ENCODE measurements at regions not wholly inside any gene's neighbourhood (a gene's known extent, or its start where the extent isn't known, plus 50 kb on each side); places are given as distances from the start of the nearest gene placed in this dataset.

DNA sequence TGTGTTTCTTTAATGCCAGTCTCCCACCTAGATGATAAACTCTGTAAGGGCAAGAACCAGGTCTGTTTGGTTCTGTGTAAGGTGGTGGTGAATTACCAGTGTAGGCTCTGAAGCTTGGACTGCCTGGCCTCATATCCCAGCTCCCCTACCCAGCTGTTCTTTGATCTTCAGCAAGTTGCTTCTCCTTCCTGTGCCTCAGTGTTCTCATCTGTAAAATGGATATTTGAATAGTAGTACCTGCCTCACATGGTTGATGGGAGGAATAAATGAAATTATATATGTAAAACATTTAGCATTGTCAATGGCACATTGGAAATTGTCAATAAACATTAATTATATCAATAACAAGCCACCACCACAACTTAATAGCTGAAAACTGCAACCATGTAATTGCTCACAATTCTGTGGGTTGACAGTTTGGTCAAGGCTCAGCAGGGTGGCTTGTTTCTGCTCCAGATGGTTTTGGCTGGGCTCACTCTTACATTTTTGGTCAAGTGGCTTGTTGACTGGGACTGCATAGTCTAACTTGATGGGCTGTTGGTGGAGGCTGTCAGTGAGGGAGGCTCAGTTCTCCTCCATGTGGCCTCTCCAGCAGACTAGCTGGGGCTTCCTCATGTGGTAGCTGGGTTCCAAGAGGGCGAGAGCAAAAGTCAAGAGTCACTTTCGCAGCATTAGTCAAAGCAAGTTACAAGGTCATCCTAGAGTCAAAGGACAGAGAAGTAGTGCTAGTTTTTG is 84.5 kb upstream of the DUSP5 start:
- H3K4me2 ChIP-seq (ENCODE audit: low read length), result no peak overlapping the region
- H3K27me3 ChIP-seq (ENCODE audit: insufficient read depth, low read depth, low read length), result no peaks in the 10 kb centered on the region
- no peaks in the 10 kb centered on the region for H3K79me2 ChIP-seq (replicated peaks; ENCODE audit: insufficient read depth, low read length)
- TF ChIP-seq EZH2 (IDR thresholded peaks at IDR 0.05; ENCODE audit: borderline replicate concordance, insufficient read depth, low read length, poor library complexity, severe bottlenecking), result no peak
- TF ChIP-seq, protein P1, sequence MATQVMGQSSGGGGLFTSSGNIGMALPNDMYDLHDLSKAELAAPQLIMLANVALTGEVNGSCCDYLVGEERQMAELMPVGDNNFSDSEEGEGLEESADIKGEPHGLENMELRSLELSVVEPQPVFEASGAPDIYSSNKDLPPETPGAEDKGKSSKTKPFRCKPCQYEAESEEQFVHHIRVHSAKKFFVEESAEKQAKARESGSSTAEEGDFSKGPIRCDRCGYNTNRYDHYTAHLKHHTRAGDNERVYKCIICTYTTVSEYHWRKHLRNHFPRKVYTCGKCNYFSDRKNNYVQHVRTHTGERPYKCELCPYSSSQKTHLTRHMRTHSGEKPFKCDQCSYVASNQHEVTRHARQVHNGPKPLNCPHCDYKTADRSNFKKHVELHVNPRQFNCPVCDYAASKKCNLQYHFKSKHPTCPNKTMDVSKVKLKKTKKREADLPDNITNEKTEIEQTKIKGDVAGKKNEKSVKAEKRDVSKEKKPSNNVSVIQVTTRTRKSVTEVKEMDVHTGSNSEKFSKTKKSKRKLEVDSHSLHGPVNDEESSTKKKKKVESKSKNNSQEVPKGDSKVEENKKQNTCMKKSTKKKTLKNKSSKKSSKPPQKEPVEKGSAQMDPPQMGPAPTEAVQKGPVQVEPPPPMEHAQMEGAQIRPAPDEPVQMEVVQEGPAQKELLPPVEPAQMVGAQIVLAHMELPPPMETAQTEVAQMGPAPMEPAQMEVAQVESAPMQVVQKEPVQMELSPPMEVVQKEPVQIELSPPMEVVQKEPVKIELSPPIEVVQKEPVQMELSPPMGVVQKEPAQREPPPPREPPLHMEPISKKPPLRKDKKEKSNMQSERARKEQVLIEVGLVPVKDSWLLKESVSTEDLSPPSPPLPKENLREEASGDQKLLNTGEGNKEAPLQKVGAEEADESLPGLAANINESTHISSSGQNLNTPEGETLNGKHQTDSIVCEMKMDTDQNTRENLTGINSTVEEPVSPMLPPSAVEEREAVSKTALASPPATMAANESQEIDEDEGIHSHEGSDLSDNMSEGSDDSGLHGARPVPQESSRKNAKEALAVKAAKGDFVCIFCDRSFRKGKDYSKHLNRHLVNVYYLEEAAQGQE (IDR thresholded peaks at IDR 0.05; ENCODE audit: borderline replicate concordance), result no peak
- TF ChIP-seq SMC3 (conservative IDR thresholded peaks at IDR 0.05; ENCODE audit: poor library complexity), result no peak
- TF ChIP-seq, protein P2, sequence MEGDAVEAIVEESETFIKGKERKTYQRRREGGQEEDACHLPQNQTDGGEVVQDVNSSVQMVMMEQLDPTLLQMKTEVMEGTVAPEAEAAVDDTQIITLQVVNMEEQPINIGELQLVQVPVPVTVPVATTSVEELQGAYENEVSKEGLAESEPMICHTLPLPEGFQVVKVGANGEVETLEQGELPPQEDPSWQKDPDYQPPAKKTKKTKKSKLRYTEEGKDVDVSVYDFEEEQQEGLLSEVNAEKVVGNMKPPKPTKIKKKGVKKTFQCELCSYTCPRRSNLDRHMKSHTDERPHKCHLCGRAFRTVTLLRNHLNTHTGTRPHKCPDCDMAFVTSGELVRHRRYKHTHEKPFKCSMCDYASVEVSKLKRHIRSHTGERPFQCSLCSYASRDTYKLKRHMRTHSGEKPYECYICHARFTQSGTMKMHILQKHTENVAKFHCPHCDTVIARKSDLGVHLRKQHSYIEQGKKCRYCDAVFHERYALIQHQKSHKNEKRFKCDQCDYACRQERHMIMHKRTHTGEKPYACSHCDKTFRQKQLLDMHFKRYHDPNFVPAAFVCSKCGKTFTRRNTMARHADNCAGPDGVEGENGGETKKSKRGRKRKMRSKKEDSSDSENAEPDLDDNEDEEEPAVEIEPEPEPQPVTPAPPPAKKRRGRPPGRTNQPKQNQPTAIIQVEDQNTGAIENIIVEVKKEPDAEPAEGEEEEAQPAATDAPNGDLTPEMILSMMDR (IDR thresholded peaks at IDR 0.05; ENCODE audit: poor library complexity, severe bottlenecking), result no peak
- no peaks in the 10 kb centered on the region for H3K36me3 ChIP-seq (ENCODE audit: insufficient read depth, low read length)
- no peak overlapping the region for H2AFZ ChIP-seq (ENCODE audit: low read depth, low read length)
- no peaks in the 10 kb centered on the region for H4K20me1 ChIP-seq (ENCODE audit: insufficient read depth)
- H3K9me3 ChIP-seq (ENCODE audit: low read length), result no peaks in the 10 kb centered on the region
- H3F3A ChIP-seq (ENCODE audit: insufficient read depth, low read length, poor library complexity, severe bottlenecking), result no peaks in the 10 kb centered on the region
- no peak overlapping the region for H3K27ac ChIP-seq (ENCODE audit: low read length)
- no peak overlapping the region for H3K4me3 ChIP-seq (ENCODE audit: low read length)
- no peaks in the 10 kb centered on the region for H3K9me2 ChIP-seq (ENCODE audit: insufficient read depth, low read length)
- no peak overlapping the region for H3K9ac ChIP-seq (ENCODE audit: low read length)

DNA sequence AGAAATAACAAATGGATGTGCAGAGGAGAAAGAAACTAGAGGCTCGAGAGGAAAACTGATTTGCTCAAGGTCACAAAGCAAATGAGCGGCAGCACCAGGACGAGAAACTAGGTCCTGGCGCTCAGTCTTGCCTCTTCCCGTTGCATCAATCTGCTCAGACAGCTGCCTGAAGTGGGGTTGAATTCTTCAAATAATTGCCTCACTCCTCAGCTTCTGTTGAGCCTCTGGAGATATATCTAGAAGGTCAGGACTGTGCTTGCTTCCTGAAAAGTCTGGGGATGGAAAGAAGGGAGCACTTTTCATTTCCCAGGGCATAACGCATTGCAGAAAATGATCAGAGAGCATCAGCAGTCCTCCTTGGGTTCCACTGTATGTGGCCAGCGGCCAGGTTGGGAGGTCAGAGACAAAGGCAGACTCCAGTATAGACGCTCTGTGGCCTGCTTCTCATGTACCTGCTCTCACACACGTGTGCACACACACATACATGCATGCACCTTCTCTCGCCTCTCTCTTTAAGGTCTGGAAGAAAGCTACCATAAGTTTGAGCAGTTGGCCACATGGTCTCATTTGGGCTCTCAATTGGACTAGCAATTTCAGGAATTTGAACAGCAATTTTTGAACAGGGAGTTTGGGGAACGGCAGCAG is 83.7 kb upstream of the DUSP5 start:
- Histone ChIP-seq H3K27ac (ENCODE audit: low read length) (no peak overlapping the region), H3K9me3 (ENCODE audit: low read length) (no peaks in the 10 kb centered on the region), H3K27me3 (ENCODE audit: insufficient read depth, low read depth, low read length) (no peaks in the 10 kb centered on the region), H2AFZ (ENCODE audit: low read depth, low read length) (no peak overlapping the region), H3F3A (ENCODE audit: insufficient read depth, low read length, poor library complexity, severe bottlenecking) (no peaks in the 10 kb centered on the region), H3K9me2 (ENCODE audit: insufficient read depth, low read length) (no peaks in the 10 kb centered on the region), H3K4me3 (ENCODE audit: low read length) (no peak overlapping the region), H3K4me2 (ENCODE audit: low read length) (no peak overlapping the region), H3K9ac (ENCODE audit: low read length) (no peak overlapping the region), H3K36me3 (ENCODE audit: insufficient read depth, low read length) (no peaks in the 10 kb centered on the region), H3K79me2 (replicated peaks; ENCODE audit: insufficient read depth, low read length) (no peaks in the 10 kb centered on the region), H4K20me1 (ENCODE audit: insufficient read depth) (no peaks in the 10 kb centered on the region)
- TF ChIP-seq, protein P1 (IDR thresholded peaks at IDR 0.05; ENCODE audit: borderline replicate concordance), result no peak
- no peak for TF ChIP-seq POLR2AphosphoS5 (IDR thresholded peaks at IDR 0.05)
- TF ChIP-seq TAF1 (IDR thresholded peaks at IDR 0.05; ENCODE audit: low read depth), result no peak
- TF ChIP-seq MXI1 (conservative IDR thresholded peaks at IDR 0.05; ENCODE audit: poor library complexity, severe bottlenecking), result no peak
- no peak for TF ChIP-seq EP300 (conservative IDR thresholded peaks at IDR 0.05; ENCODE audit: poor library complexity, severe bottlenecking)
- TF ChIP-seq RAD21 (conservative IDR thresholded peaks at IDR 0.05), result no peak
- TF ChIP-seq, protein P2 (IDR thresholded peaks at IDR 0.05; ENCODE audit: poor library complexity, severe bottlenecking), result no peak
- no peak for TF ChIP-seq EZH2 (IDR thresholded peaks at IDR 0.05; ENCODE audit: borderline replicate concordance, insufficient read depth, low read length, poor library complexity, severe bottlenecking)
- TF ChIP-seq SMC3 (conservative IDR thresholded peaks at IDR 0.05; ENCODE audit: poor library complexity), result no peak

Data from neural cell (in vitro differentiated cells).